ENCODE measurements at regions not wholly inside any gene's neighbourhood (a gene's known extent, or its start where the extent isn't known, plus 50 kb on each side); places are given as distances from the start of the nearest gene placed in this dataset.

DNA sequence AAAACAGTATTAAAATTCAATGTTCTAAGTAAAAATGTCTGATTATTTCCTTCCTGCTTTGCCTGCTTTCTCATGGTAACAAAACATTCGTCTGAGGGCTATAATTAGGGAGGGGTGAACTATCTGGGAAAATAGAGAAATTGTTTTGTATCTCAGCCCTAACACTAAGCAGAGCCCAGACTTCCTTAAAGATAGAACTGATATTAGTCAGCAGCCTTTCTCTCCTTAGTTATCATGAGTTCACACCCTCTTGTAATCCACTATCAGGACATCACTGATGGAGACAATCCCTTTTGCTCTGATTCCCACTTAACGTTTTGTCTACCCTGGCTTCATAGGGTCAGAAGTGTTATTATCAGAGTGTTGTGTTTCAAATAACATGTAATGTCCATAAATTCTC, 701.1 kb upstream of the ZEB2 start:
- DNase-seq (ENCODE audit: low read depth in 2 of 2) = no peak

- no peak for DNase-seq (ENCODE audit: low read depth in 2 of 2)
Measured at GRCh38 chr2:145220496-145220895, 700.6 kb upstream of the ZEB2 start.

DNA sequence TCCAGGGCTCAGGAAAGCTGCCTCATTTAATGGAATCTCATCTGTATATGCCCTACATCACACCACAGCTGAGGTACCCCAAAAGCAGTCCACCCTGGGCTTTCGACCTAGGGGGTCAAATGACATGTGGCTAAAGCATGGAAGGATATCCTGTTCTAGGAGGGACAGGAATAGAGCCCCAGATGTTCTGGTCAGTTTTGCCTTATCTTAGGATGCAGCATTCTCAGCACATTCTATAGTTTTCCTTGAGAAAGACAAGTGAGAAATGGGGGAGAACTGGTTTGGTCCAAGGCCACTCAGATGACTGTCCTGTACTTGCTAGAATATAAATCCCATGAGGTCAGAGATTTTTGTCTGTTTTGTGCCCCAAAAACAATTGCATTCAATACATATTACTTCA, 688.0 kb upstream of the ZEB2 start:
- DNase-seq (ENCODE audit: low read depth in 2 of 2) = no peak

DNA sequence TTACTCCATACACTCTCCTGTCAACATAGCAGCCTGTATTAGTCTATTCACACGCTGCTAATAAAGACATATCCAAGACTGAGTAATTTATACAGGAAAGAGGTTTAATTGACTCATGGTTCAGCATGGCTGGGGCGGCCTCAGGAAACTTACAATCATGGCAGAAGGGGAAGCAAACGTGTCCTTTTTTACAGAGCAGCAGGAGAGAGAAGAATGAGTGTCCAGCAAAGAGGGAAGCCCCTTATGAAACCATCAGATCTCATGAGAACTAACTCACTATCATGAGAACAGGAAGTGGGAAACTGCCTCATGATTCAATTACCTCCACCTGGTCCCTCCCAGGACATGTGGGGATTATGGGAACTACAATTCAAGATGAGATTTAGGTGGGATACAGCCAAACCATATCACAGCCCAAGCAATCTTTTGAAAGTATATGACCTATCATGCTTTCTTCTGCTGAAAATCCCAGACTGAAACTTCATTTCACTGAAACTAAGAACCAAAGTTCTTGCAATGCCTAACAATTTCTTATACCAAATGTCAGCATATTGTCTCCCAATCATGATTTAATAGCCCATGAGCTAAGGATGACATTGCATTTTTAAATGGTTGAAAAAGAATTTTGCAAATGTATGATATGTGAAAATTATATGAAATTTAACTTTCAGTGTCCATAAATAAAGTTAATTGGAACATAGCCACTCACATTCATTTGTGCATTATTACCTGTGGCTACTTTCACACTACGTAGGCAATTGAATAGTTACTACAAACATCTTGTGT, 686.8 kb upstream of the ZEB2 start:
- DNase-seq (ENCODE audit: low read depth in 2 of 2) = no peak

DNA sequence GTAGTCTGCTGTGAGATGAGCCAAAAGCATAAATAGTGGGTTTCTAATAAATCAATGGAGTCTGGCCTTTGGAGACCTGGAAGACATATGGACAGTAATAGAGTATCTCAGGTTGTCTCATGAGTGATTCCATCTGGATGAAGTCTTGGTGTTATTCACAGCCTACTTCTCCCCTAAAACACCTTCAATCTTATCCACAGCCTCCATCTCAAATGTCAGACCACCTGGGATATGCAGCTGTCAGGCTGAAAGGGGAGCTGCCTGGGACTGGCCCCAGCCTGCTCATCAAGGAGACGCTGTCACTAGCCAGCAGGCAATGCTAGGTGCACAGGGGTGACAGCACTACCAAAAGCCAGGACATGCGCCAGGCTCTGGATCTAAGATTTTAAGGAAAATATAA, 684.0 kb upstream of the ZEB2 start:
- no peak for DNase-seq (ENCODE audit: low read depth in 2 of 2)

DNA sequence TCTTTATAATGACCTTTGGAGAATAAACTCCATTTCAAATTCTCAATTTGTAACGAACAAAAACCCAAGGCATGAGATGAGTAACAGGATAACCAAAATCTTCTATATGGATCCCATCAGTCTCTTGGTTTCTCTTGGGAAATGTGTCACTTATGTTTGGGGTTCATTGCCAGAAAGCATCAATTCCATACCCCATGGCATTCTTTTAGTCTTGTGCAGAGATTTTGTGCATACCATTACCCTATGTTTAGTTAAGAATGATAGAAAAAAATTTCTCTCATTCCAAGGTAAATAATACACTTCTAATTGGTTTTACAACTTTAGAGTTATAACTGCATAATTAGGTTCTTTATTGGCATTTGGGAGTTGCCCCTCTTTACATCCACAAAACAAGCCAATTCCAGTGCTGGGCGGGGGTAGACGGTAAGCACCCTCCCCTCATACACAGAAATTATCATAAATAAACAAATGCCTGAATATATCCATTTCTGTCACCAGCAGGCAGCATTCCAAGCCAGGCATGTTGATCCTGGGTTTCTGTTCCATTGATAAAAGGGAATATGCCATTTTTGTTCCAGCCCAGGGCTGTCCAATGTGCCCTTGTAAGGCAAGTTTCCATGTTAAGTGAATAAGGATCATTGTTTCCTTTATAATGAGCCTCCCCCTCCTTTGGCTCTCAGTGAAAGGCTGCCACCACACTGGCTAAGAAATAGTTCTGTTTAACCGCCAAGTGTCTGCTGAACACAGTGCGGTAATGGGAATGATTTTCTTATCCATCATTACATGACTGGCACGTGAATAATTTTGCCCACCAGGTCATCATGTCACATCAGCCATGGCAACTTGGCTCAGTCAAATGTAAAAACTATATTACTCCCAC, 680.1 kb upstream of the ZEB2 start:
- no peak for DNase-seq (ENCODE audit: low read depth in 2 of 2)

- no peak for DNase-seq (ENCODE audit: low read depth in 2 of 2)
Measured at GRCh38 chr2:145199042-145199441, 679.1 kb upstream of the ZEB2 start.

DNA sequence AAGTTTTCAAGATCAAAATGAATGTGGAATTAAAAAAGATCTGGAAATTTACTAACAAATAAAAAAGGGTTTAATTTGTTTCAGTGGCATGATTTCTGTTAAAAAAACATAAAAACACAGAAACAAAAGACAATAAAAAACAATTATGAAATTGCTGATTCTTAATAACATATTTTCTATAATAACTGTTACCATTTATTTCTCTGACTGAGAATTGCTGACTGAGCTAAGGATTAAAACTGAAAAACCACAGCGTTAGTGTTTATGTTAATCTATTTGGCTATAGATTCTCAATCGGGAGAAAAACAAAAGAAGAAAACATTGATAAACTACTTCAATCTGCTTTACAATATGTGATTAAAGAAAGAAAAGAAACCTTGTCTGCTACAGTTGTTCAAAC, 678.6 kb upstream of the ZEB2 start:
- no peak for DNase-seq (ENCODE audit: low read depth in 2 of 2)

DNA sequence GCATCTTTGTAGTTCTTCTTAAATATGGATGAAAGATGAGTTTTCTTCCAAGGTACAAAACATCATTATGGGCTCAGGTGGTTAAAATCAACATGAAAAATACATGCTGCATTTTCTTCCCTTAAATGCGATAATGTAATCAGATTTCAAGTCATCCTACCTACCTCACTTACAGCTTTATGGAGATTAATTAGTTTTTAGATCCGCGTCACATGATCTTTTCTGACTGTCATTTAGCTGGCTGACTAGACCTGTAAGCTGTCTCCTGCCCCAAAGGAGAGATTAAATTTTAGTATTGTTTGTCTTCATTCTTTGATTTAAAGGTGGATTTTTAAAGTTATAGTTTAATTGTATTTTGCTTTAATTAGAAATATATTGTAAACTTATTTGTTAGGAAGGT, 678.0 kb upstream of the ZEB2 start:
- DNase-seq (ENCODE audit: low read depth in 2 of 2) = no peak

DNA sequence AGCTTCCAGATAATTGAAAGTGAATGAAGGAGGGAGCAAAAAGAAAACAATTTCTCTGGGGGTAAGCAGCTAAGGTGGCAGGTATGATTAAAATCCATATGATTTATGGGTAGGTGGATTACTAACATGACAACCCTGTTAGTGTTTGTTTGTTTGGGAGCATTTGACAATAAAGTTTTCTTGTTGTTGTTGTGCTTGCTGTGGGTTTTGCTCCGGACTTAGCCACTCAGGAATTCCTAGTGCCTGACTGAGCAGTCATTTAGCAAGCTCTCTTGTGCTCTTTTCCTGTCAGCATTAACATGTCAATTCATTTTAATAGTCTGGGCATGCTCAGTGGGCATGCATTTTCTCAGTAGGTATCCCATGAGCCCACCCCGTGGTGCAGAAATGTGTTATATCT, 674.8 kb upstream of the ZEB2 start:
- no peak for DNase-seq (ENCODE audit: low read depth in 2 of 2)

DNA sequence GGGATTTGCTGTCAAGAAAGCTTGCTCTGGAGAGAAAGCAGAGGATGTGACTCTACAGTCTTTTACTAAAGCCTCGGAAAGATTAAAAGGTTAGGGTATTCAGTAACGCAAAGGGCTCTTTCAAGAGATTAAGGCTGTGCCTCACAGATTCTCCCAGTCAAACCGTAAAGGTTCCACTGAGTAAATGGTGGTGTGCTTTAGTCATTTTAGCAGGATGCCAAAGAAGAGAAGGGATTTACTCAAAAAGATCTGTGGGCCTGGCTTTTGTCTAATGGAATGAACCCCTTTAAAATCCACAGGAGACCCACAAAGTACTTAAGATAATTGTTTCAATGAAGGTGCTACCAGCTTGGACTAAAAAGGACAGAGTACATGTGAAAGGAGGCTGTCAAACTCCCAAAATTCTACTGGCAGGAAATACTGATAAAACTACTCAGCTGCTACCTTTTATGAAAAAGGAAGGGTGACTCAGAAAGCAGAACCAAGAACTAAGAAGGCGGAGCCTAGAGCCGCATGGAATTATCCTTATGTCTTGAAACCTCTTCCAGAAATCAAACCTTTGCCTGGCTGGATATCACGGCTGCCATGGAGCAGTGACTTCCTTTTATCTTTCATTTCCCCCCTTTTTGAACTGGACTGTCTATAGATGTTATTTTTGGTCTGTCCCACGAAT, 670.2 kb upstream of the ZEB2 start:
- DNase-seq (ENCODE audit: low read depth in 2 of 2) = no peak

GRCh38 chr2:145186303-145186702, 666.4 kb upstream of the ZEB2 start:
- DNase-seq (ENCODE audit: low read depth in 2 of 2) = no peak

DNA sequence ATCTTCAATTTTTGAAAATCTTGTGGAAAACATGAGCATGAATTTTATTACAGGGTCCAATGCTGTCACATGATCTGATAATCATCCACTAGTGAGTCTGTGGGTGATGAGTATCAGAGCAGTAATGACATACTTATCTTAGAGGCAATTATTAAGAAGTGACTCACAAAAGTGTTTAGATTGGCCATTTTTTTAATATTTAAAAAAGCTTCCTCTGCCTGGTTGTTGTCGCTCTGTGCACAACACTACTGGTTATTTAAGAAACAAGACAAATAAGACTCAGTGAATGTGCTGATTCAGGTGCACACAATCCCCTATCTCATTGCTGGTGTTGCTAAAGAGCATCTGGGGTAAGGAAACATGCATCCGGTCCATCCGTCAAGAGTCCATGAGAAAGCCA, 665.8 kb upstream of the ZEB2 start:
- DNase-seq (ENCODE audit: low read depth in 2 of 2) = no peak

- DNase-seq (ENCODE audit: low read depth in 2 of 2) = no peak
Measured at GRCh38 chr2:145184741-145185651, 665.1 kb upstream of the ZEB2 start.

DNA sequence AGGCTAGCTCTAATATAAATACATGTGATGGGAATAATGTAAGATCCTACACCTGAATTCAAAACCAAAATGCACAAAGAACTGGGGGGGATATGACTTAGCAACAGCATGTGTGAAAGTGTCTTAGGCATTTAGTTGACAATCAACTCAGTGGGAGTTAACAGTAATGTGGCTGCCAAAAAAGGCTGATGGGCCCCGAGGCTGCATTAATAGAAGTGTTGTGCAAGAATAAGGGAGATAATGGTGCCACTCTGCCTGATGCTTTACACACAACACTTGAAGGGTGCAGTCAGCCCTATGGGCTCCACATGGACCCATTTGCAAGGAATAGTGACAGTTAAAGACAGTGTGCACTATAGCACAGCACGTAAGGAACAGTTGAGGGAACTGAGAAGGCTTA, 649.4 kb upstream of the ZEB2 start:
- no peak for DNase-seq (ENCODE audit: low read depth in 2 of 2)

GRCh38 chr2:145168091-145168490, 648.2 kb upstream of the ZEB2 start:
- no peak for DNase-seq (ENCODE audit: low read depth in 2 of 2)

GRCh38 chr2:145166731-145167302, 646.9 kb upstream of the ZEB2 start:
- no peak for DNase-seq (ENCODE audit: low read depth in 2 of 2)

DNA sequence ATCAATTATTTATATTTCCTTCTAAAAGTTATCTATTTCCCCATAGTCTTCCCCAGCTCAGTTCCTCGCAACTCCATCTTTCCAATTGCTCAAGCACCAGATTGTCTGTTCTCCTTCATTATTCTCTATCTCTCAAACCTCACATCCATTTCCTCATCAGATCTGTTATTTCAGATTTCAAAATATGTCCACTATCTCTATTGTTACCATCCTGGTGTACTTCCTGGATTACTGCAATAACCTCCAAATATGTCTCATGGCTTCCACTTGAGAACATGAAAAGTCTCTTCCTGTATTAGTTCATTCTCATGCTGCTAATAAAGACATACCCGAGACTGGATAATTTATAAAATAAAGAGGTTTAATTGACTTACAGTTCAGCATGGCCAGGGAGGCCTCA, 641.7 kb upstream of the ZEB2 start:
- DNase-seq (ENCODE audit: low read depth in 2 of 2) = no peak

DNA sequence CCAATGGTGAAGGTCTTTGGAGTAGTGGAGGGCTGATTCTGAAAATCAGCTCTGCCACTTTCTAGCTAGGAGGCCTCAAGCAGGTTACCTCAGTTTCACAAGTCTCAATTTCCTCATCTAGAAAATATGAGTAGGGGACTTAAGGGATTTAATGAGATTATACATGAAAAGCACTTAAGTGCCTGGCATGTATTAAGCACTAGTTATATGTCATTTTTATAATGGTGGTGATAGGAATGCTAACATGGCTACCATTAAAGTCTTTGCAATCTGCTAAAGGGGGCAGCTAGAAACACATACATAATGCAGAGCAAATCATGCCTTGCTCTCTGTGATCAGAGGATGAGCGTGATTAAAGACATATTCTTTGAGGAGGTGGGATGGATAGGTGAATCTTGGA, 640.9 kb upstream of the ZEB2 start:
- no peak for DNase-seq (ENCODE audit: low read depth in 2 of 2)

- DNase-seq (ENCODE audit: low read depth in 2 of 2) = no peak
Measured at GRCh38 chr2:145159676-145160075, 639.8 kb upstream of the ZEB2 start.

Data from stimulated activated CD4-positive, alpha-beta T cell treated with anti-CD3 and anti-CD28 coated beads, Interleukin-1b, Interleukin-23, amount 100 ng/mL, for 4 hours (primary cell).